ENCODE measurements at regions not wholly inside any gene's neighbourhood (a gene's known extent, or its start where the extent isn't known, plus 50 kb on each side); places are given as distances from the start of the nearest gene placed in this dataset.
"Not testable (repeated sequence)": the region's sequence is repeated elsewhere in the genome, so short reads cannot be mapped to it uniquely, and the experiment has no call there.

DNA sequence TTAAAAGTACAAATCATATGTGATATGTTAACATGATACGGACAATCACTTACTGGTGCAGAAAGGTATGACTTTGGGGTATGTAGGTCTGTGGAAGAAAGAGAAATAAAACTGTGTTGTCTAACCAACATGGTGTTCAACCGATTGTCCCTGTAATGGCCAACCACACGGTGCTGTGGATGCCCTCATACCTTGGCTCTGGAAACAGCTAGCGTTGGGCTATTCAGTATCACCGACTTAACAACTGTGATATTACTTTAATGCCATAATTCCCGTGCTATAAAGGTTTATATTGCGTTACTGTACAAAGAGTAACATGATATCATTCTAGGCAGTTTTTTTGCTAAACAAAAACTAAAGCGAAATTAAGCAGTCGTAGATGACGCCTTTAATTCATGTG lies 448.3 kb downstream of the EFNB2 start:
- no peak overlapping the region for H3K27ac ChIP-seq
- no peak overlapping the region for H3K4me3 ChIP-seq

DNA sequence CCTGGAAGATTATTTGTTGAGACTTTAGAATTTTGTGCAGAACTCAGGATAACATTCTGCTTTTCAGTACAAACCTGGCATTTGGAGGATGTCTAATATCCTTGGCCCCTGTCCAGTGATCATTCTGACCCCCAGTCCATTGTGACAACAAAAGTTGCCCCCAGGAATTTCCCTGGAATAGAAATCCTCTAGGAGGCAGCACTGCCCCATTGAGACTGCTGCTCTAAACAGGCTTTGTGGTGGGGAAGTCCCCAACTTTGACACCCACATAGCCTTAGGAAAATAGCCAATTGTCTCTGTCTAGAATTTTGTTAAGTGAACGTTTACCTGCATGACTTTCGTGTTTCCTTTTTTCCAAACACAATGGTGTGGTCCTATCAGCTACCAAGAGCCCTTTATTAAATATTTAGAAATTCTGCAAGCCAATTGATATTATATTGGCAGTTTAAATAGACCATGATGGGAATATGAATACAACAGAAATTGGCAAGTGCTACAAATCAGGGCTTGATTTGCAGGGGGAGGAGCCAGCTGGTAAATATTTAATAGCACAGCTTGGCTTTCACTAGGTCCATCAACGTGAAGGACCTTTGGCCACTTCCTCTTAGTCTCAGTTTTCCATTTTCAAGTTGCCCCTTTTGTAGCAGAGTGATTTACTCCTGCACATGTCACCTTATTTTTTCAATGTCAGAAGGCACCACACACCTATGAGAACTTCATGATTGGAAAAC lies 451.7 kb downstream of the EFNB2 start:
- Histone ChIP-seq H3K4me3 (no peak overlapping the region), H3K27ac (no peak overlapping the region)

DNA sequence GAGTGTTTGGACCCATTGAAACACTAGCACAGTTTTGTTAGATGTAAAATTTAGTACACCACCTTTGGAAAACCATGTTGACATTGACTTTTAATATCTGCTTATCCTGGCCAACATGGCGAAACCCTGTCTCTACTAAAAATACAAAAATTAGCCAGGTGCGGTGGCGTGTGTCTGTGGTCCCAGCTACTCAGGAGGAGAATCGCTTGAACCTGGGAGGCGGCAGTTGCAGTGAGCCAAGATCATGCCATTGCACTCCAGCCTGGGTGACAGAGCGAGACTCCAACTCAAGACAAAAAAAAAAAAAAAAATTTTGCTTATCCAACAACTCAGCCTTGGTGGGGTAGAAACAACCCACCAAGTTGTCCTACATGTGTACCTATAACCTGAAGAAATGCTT lies 454.2 kb downstream of the EFNB2 start:
- not testable (repeated sequence) for H3K27ac ChIP-seq, H3K4me3 ChIP-seq

DNA sequence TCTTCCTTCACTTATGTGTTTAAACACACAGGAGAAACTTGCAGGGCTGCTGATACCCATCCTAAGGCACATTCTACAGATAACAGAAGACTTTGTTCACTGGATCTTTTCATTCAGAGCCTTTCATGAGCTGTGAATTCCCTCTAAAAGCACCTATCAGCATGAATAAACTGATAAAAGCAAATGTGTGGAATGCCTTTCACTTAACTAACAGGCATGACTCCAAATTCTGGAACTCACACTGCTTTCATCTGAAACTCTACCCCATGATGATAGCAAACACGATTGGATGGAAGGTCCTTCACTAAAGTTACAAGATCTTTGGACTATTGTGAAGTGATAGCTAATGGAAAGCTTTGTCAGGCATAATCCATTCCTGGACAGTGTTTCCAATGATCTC lies 457.3 kb downstream of the EFNB2 start:
- no peak overlapping the region for H3K4me3 ChIP-seq

DNA sequence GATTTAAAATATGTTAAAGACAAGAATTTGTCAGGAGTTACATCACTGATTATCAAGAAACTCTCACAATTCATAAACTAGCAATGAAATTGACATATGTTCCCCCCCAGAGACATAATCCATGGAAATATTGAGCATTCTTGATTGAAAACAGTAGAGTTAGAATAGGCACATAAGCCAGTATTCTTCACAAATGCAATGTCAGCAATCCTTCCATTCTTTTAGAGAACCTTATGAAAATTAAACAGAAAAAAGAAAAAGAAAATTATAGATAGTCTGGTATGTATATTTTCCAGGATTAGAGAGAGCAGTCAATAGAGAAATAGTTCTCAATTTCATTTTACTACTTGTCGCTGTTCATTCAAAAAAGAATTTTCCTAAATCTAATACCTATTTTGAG lies 458.4 kb downstream of the EFNB2 start:
- no peak overlapping the region for H3K27ac ChIP-seq
- H3K4me3 ChIP-seq, result no peak overlapping the region

More for the DNA sequence above, 457.3 kb downstream of the EFNB2 start:
- no peak overlapping the region for H3K27ac ChIP-seq

DNA sequence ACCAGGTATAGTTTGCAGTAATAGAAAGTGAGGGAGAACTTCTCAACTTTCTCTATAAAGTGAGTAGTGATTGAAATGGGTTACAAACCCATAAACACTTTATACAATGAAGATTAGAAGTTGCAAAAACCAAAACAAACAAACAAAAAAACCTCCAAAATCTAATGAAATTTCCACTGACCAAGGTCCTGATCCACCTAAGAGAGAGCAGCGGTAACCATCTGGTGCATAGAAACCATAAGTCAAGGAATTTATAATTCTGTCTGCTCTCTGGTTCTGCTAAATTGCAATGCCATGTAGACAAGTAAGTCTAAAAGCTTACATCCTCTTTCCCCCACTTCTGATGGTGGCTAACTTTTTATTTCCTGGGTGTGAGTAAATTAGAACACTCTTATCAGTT lies 463.4 kb downstream of the EFNB2 start:
- Histone ChIP-seq H3K27ac (no peak overlapping the region), H3K4me3 (no peak overlapping the region)

DNA sequence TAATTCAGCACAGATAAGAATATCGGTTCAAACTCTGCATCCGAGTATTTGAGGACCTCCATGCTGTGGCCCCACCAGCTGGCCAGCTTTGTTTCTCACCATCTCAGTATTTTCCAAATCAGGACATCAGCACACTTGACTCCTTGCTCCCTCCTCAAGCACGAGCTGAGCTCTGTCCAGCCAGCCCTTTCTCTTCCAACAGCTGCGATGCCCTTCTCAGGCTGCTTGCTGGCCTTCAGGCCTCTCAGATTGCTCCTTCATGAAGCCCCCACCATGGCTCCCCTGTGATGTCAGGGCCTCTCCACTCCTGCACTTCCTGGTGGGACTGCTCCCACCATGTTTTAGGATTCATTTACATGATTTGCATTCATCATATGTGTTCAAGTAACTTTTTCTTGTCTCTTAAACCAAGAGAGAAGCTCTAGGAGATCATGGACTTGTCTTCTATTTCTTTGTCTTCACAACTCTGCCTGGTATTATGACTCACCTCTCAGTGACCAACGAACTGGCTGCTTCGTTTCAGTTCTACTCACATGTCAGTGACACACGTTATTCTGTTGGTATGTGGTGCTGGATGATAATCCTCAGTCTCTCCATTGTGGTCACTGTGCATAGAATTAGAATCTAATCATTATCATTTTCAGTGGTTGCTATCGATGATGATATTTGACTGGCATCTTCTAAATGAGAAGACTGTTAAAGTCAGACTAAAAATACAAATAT lies 471.7 kb downstream of the EFNB2 start:
- Histone ChIP-seq H3K27ac (no peak overlapping the region), H3K4me3 (no peak overlapping the region)

DNA sequence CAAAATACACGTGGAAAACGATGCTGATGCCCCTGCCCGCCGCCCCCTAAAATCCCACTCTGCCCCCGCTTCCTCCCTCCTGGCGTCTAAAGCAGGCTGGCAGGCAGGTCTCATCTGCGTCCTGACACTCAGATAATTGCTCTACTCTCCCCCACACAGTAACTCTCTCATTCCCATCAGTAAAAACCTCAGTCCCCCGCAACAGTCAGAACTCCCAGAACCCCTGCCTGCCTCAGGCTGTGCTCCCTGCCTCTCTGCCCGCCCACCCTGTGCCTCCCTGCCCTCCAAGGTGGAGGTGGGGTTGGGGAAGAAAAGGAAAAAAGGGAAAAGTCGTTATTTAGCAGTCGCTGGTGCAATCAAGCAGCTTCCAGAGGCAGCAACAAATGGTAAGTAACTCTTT lies 473.7 kb downstream of the EFNB2 start:
- no peak overlapping the region for H3K4me3 ChIP-seq
- H3K27ac ChIP-seq, result no peak overlapping the region

DNA sequence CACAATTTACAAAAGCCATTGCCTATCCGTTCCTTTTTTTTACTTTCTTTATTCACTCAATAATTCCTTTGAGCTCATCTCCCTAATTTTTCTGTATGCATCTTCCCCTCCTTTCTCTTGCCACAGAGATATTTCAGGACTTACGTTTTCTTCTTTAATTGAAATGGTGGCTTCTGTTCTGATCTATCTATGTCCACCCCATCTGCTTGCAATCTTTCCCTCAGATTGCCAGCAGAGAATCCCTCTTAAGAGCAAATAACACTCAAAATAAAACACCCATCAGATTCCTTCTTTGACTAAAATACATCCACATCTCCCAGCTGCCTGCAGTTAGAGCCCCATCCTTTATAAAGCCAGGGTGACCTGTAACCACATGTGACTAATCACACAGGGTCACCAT lies 478.6 kb downstream of the EFNB2 start:
- no peak overlapping the region for H3K4me3 ChIP-seq
- no peak overlapping the region for H3K27ac ChIP-seq

DNA sequence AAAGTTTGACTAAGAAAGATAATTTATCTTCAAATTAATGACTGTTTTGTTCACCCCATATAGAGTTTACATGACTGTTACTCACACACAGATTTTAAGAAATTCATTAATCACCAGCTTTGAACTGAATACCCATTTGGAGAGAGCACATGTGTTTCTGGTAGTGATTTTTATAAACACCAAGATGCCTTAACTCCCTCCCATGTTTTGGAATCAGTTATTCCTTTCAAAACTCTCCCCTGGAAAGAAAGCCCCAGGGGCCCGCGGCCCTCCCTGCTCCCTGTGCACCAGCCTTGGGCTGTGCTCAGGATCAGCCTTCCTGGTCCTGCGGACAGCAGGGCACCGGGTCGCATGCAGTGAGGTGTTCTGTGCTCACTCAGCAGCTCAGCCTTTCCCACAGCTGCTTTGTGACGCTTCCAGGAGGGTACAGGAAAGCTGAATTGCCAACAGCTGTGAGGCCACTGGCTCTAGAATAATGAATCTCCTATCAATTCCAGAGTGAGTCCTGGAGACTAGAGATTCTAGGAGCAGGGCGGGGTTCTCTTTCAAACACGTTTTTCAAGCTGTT lies 483.2 kb downstream of the EFNB2 start:
- H3K4me3 ChIP-seq, result no peak overlapping the region
- H3K27ac ChIP-seq, result no peak overlapping the region

DNA sequence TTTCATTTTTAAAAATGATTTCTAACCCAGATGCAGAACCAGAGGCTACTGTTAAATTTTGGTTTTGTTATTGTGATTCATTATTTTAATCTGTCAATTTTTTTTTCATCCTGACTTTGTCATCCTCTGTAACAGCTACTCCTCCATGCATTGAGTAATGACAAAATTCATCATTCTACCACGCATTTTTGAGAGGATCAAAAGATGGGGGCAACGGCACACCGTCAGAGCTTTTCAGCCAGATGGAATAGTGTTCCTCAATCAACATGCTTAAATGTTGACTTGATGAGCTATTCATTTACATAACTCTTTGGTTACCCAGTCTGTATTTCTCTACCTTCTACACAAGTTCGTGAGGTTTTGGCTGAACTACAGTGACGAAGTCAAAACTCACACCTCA lies 486.3 kb downstream of the EFNB2 start:
- Histone ChIP-seq H3K27ac (no peak overlapping the region), H3K4me3 (no peak overlapping the region)

DNA sequence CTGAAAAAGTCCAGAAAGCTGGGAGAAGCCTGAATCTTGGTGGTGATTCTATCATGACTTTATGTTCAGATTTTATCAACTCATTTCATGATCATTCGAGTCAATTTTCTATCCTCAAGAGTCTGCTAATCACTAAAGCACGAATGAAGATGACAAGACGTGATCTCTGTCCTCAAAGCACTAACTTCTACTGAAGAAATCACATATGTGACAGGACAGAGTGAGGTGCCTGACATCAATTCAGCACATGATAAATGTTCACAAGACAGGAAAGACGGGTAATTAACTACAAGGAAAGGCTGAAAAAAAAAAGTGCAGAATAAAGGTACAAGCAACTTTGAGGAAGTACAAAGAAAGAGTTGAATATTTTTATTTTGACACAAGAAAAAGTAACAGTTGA lies 487.1 kb downstream of the EFNB2 start:
- no peak overlapping the region for H3K4me3 ChIP-seq
- H3K27ac ChIP-seq, result no peak overlapping the region

DNA sequence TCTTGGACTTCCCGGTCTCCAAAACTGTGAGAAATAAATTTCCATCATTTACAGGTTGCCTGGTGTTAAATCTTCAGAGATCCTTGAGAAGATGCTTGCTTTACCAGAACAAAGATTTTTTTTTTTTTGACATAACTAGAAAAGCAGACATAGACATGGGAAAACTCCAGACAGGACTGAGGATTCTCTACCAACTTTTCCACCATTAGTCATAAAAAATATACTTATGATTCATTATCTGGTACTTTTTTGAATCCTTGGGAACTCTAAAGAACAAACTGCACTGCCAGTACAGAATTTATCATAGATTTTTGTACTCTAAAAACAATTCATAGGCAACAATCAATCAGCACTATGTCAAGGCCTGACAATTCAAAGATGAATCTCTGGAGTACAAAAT lies 487.6 kb downstream of the EFNB2 start:
- no peak overlapping the region for H3K27ac ChIP-seq

DNA sequence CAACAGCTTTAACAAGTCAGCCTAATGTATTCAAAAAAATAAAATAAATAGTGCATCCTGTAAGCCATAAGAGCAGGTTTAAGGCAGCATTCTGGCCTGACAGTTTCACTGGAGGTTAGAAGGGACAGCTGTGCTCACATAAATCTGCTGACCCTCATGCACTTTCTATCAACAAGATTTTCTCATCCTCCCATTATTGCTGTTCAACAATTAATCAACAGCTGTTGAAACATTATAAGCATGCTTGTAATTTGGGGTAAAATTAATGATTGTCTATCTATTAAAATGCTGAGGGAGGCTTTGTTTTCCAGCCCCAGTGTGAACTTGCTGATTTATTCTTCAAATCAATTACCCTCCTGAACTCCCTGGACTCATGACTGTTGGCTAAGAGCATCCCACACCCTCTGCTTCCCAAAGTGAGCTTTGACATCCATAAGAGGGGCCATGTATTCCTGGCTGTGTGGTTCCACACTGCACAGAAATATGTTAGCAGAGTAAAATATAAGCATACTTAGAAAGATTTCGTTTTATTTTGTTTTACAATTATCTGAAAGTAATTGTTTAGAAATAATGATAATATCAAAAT lies 492.4 kb downstream of the EFNB2 start:
- no peak overlapping the region for H3K4me3 ChIP-seq
- H3K27ac ChIP-seq, result no peak overlapping the region

More for the DNA sequence above, 487.6 kb downstream of the EFNB2 start:
- H3K4me3 ChIP-seq, result no peak overlapping the region

DNA sequence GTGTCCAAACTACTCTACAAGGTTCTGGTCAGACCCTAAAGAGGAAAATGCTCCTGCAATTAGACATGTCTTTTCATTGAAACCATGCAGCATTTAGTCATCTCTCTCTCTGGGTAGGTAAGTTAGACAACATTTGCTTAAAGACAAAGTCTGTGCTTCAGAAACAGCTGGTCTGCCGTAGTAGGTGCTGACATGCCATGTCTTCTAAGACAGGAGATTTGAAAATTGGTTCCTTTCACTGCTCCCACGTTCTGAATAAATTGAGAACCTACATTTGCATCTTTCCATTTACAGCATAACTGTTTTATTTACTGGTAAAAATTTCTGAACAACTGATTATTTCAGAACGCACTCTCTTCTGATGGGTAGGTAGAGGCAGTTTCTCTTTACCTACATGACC lies 494.0 kb downstream of the EFNB2 start:
- H3K27ac ChIP-seq, result no peak overlapping the region
- H3K4me3 ChIP-seq, result no peak overlapping the region

DNA sequence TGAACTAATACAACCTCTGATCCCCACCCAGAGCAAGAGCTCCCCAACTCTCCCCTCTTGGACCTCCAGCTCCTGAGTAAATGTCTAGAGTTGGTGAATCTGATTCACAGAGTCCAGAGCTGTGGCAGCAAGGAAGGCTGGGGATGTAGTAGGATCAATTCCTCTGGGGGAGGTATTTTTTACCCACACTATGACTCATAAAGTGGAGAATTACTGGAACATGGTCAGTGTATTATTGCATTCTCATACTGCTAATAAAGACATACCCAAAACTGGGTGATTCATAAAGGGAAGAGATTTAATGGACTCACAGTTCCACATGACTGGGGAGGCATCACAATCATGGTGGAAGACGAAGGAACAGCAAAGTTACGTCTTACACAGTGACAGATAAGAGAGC lies 496.7 kb downstream of the EFNB2 start:
- Histone ChIP-seq H3K4me3 (no peak overlapping the region), H3K27ac (no peak overlapping the region)

DNA sequence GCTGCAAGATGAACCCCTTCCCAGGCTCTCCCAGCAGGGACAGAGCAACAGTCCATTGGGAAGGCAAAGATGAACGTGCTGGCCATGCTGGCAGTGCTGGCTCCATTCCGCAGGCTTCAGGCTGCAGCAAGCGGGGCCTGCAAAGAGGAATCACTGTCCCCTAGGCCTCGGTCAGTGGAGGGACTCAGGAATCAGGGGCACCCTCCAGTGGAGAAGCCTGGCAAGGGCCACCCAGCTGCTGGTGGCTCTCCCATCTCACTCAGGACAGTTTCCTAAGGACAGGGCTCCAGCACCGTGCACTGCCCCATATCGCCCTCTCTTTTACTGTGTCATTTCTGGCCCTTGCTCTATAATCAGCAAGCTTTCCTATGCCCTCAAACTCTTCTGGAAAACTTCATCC lies 498.6 kb downstream of the EFNB2 start:
- no peak overlapping the region for H3K4me3 ChIP-seq
- no peak overlapping the region for H3K27ac ChIP-seq

DNA sequence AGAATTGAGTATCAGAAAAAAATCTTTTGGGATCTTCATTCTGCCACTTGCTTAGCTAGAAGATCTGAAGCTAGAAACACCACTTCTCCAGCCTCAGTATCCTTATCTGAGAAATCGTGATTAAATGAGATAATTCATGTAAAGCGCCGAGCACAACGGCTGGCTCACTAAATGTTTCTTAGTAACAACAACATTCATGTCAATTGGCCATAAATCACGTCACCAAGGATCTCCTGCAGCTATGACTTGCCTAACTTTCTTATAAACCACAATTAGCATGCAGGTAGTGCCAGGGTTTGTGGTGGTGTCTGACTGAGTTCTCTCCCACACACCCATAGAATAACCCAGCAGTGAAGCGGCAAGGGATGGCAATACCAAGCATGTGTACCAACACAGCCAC lies 501.3 kb downstream of the EFNB2 start:
- Histone ChIP-seq H3K27ac (no peak overlapping the region), H3K4me3 (no peak overlapping the region)

DNA sequence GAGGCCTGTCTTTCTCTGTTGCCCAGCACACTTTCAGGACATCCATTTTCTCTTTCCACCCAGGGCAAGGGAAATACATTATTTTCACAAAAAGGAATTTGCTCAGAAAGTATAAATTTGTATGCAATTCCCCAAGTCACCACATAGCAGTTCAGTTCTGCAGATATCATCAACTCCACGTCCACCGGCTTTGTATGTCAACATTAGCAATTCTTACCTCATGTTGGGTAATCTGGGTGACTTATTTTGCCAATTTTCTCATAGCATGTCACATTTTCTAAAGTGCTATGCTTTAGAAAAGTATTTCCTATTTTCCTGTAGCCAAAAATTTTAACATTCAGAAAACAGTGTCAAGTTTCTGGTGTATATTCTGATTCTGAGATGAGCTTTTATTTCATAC lies 501.8 kb downstream of the EFNB2 start:
- H3K27ac ChIP-seq, result no peak overlapping the region
- no peak overlapping the region for H3K4me3 ChIP-seq

DNA sequence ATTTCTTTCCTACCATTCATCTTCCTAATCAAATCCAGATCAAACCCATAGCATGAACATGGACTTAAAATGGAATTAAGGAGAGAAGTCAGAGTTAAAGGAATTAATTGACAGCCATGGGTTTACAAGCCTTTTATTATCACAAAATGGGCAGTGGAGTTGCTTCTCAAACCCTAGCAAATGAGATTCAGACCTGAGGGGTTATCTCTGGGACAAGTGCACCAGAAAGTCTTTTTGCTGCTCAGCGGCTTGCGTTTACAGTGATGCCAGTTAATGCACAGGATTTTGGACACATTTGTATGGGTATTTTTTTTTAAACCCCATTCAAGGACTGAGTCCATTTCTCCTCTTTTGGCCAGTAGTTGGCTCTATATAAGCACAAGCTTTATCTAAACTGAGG lies 503.0 kb downstream of the EFNB2 start:
- H3K27ac ChIP-seq, result no peak overlapping the region
- H3K4me3 ChIP-seq, result no peak overlapping the region

DNA sequence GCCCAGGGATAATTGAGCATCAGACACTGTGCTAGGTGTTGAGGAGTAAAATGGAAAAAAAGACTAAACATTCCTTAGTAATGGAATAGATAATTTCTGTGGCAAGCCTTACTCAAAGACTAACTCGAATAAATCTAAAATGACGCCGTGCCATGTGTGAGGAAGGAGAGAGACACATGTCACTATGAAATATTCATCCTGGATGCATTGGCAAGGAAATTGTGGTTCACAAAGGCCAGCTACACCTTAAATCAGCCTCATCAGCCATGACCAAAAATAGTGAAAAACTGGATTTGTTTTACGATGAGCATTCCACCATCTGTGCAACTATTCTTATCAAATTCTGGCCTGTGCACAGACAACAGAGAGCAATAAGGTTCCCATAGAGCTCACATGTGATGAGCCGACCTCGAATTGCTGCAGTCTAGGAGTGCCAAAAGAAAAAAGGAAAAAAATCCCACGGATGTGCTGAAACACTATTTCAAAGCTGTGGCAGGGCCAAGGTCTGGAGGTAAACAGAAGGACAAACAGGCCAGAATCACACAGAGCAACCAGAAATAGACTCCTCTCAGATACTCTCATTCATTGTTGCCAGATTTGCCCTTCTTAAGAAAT lies 505.7 kb downstream of the EFNB2 start:
- no peak overlapping the region for H3K4me3 ChIP-seq

More for the DNA sequence above, 505.7 kb downstream of the EFNB2 start:
- H3K27ac ChIP-seq, result no peak overlapping the region
